GM12878 (cell line): ENCODE measurements at regions not wholly inside any gene's neighbourhood (a gene's known extent, or its start where the extent isn't known, plus 50 kb on each side); places are given as distances from the start of the nearest gene placed in this dataset.

Experiments used
- GABPA ChIP-seq: IDR thresholded peaks from 2 replicates; pipeline ENCODE4 v1.6.1; 2014; ENCODE audit warnings: antibody characterized with exemption, low read depth, mild to moderate bottlenecking, inconsistent platforms
- USF2 ChIP-seq: IDR thresholded peaks from 2 replicates; pipeline ENCODE4 v1.6.1; 2011; ENCODE audit warnings: low read depth, low read length, improper control_type of control experiment, borderline replicate concordance

GRCh38 chr11:119571311-119571710 lies 148.3 kb upstream of the THY1 start:
- TF ChIP-seq GABPA = no peak
- TF ChIP-seq USF2 = no peak
